Testis (tissue), 2 donors: ENCODE measurements at regions not wholly inside any gene's neighbourhood (a gene's known extent, or its start where the extent isn't known, plus 50 kb on each side); places are given as distances from the start of the nearest gene placed in this dataset.

Experiments used
- CTCF ChIP-seq, 3 experiments: fragments of 450-650 bp in 2 of 3; fragments of 200-600 bp in 1 of 3; sonication (generic) in 1 of 3; IDR thresholded peaks; one replicate each; pipeline ENCODE4 v1.5.1; 2016 to 2019; ENCODE audit warnings: antibody characterized with exemption in 3 of 3, mild to moderate bottlenecking in 2 of 3, moderate library complexity in 1 of 3
- POLR2A ChIP-seq: fragments of 450-650 bp; IDR thresholded peaks from one replicate; pipeline ENCODE4 v1.6.1; 2017; ENCODE audit warnings: antibody characterized with exemption, mild to moderate bottlenecking, moderate library complexity

DNA sequence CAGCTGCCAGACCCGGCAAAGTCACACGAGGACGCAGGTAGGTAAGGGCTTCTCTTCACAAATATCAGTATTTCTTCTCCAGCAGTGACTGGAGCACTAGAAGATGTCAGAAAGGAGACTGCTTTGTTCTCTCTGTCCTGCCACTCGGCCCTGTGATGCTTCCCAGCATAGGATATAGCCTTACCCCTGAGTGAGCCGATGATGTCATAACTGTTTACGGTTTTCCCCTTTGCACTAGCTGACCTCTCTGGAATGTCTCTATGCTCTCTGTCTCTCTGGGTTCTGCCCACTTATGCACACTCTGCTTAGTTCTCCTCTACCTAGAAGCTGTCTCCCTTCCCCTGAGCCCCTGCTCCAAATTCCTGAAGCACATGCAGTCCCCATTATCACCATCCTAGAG lies 167.5 kb upstream of the PODXL start:
- TF ChIP-seq CTCF (IDR thresholded peaks at IDR 0.05) (no peak), POLR2A (no peak)
